ENCODE measurements at regions not wholly inside any gene's neighbourhood (a gene's known extent, or its start where the extent isn't known, plus 50 kb on each side); places are given as distances from the start of the nearest gene placed in this dataset.
A peak's percentile ranks its signal among the peaks of the same experiment; 100 is the strongest.

- TF ChIP-seq RXRA (IDR thresholded peaks at IDR 0.05; ENCODE audit: borderline replicate concordance, low read depth) (peak; percentile 63; the same call in 1 of the 2 replicates), MXI1 (IDR thresholded peaks at IDR 0.05; ENCODE audit: low read depth, low read length) (peak; percentile 78), RCOR1 (IDR thresholded peaks at IDR 0.05; ENCODE audit: low read length) (peak; percentile 84), GATA2 (CRISPR knock-in tag; IDR thresholded peaks at IDR 0.05) (0 out of 2 replicates have a peak, but pooled peaks have one; percentile 26), TCF12 (IDR thresholded peaks at IDR 0.05) (peak; percentile 82), IRF3 (IDR thresholded peaks at IDR 0.05; ENCODE audit: low read depth, low read length) (0 out of 2 replicates have a peak, but pooled peaks have one; percentile 22), PBX3 (IDR thresholded peaks at IDR 0.05) (peak; percentile 92), EZH2phosphoT487 (IDR thresholded peaks at IDR 0.05; ENCODE audit: borderline replicate concordance, low read depth) (no peak), CHD2 (IDR thresholded peaks at IDR 0.05; ENCODE audit: low read length, partially characterized antibody) (peak; percentile 90), SMC3 (IDR thresholded peaks at IDR 0.05; ENCODE audit: low read depth, low read length) (peak; percentile 22; the same call in 1 of the 2 replicates), RFX5 (IDR thresholded peaks at IDR 0.05; ENCODE audit: low read length) (peak; percentile 63; the same call in 1 of the 2 replicates), NFIC (IDR thresholded peaks at IDR 0.05; ENCODE audit: borderline replicate concordance) (peak; percentile 97)
Observed at GRCh38 chr5:81856948-81857928, 106.3 kb upstream of the SSBP2 start (continued).

DNA sequence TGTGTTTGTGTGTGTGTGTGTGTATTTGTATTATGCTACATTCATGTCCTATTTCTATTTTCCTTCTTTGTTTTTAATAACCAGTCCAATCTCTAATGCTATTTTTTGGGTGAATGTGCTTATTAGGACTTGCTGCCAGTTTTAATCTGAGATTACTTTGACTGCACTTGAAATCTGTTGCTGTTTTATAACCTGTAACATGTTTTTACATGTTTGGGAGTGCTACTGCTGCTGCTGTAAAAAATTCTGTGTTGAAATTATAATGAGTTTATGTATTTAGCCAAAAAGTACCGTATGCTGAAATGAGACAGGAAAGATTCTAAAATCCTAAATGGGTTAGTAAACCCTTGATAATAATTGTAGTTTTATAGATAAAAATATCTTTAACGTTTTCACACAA, 104.7 kb upstream of the SSBP2 start:
- 33% methylated on average over 2 of the region's 2 CpGs for WGBS (ENCODE audit: low lambda C conversion rate)
- H3K4me3 ChIP-seq (ENCODE audit: low read depth in 2 of 2, low read length in 1 of 2), result no peak overlapping the region
- DNase-seq, result no peak
- POLR2A ChIA-PET, result interaction anchor here (3.9 kb wide), 1 partner anchor 104 kb away, joined by 38 read pairs; the partner anchor contains the start of gene SSBP2
- no peaks in the 10 kb centered on the region for H3K36me3 ChIP-seq (replicated peaks in 1 of 2; ENCODE audit: control insufficient read depth in 1 of 2, insufficient read depth in 2 of 2, low read length in 1 of 2)
- 0 out of 2 replicates have a peak overlapping the region, but pooled peaks have one; percentile 34 for H3K4me2 ChIP-seq
- H3K27ac ChIP-seq (ENCODE audit: low read depth in 2 of 2, low read length in 1 of 2), result peak overlapping the region; percentile 28 to 98; a peak in 3 of 4 replicates
- no peaks in the 10 kb centered on the region for H3K9me3 ChIP-seq
- CTCF ChIA-PET, result interaction anchor here (1.6 to 3.7 kb wide), 6 partner anchors 17 to 351 kb away, joined by 4 to 52 read pairs (median 16); partner anchors contain the start of genes ATG10 and SSBP2
- no peaks in the 10 kb centered on the region for H3K27me3 ChIP-seq (ENCODE audit: insufficient read depth)
- no peaks in the 10 kb centered on the region for H3K9me2 ChIP-seq
- H3F3A ChIP-seq (replicated peaks; ENCODE audit: insufficient read depth), result peaks cover 34% of the 10 kb centered on the region
- no peaks in the 10 kb centered on the region for H4K20me1 ChIP-seq (ENCODE audit: insufficient read depth)
- H3K9ac ChIP-seq, result peak overlapping the region; percentile 3; the same call in 1 of the 2 replicates
- peak overlapping the region; percentile 60 for H2AFZ ChIP-seq (ENCODE audit: low read depth)
- H3K79me2 ChIP-seq (ENCODE audit: insufficient read depth), result no peaks in the 10 kb centered on the region
- H3K4me1 ChIP-seq (ENCODE audit: control insufficient read depth in 1 of 2, insufficient read depth in 2 of 2, low read depth in 1 of 2, low read length in 1 of 2), result peaks cover 57 to 58% of the 10 kb centered on the region in 2 experiments
- TF ChIP-seq USF1 (IDR thresholded peaks at IDR 0.05; ENCODE audit: borderline replicate concordance, low read depth) (no peak), NFIC (IDR thresholded peaks at IDR 0.05; ENCODE audit: borderline replicate concordance) (no peak), ELF1 (IDR thresholded peaks at IDR 0.05) (no peak), IRF3 (IDR thresholded peaks at IDR 0.05; ENCODE audit: low read depth, low read length) (no peak), RFX5 (IDR thresholded peaks at IDR 0.05; ENCODE audit: low read length) (no peak), TEAD4 (IDR thresholded peaks at IDR 0.05; ENCODE audit: borderline replicate concordance, insufficient read depth) (no peak), PBX3 (IDR thresholded peaks at IDR 0.05) (no peak), SMC3 (IDR thresholded peaks at IDR 0.05; ENCODE audit: low read depth, low read length) (no peak), JUND (IDR thresholded peaks at IDR 0.05) (no peak), RCOR1 (IDR thresholded peaks at IDR 0.05; ENCODE audit: low read length) (no peak), CTCF (IDR thresholded peaks at IDR 0.05) (no peak), GATA2 (CRISPR knock-in tag; IDR thresholded peaks at IDR 0.05) (no peak), FOXJ3 (CRISPR knock-in tag; IDR thresholded peaks at IDR 0.05) (no peak), EP300 (IDR thresholded peaks at IDR 0.05; ENCODE audit: borderline replicate concordance in 1 of 2, low read depth in 1 of 2, low read length in 1 of 2) (no peak)
- TF ChIP-seq, protein P1, sequence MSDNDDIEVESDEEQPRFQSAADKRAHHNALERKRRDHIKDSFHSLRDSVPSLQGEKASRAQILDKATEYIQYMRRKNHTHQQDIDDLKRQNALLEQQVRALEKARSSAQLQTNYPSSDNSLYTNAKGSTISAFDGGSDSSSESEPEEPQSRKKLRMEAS (IDR thresholded peaks at IDR 0.05; ENCODE audit: low read depth), result no peak

All from SK-N-SH (cell line).